IPS-NIHi11 (cell line): ENCODE measurements at regions not wholly inside any gene's neighbourhood (a gene's known extent, or its start where the extent isn't known, plus 50 kb on each side); places are given as distances from the start of the nearest gene placed in this dataset.

Source experiments
- DNase-seq: peaks from one replicate; pipeline ENCODE4 v3.0.0; 2012; ENCODE audit warnings: mixed read lengths, low spot score

GRCh38 chr6:104207635-104208034 lies 652.1 kb downstream of the HACE1 start:
- no peak for DNase-seq

- no peak for DNase-seq
Measured at GRCh38 chr6:104201557-104201956, 658.2 kb downstream of the HACE1 start.

GRCh38 chr6:104187616-104188015 lies 672.1 kb downstream of the HACE1 start:
- no peak for DNase-seq

GRCh38 chr6:104186831-104187230 lies 672.9 kb downstream of the HACE1 start:
- DNase-seq, result no peak

- no peak for DNase-seq
Measured at GRCh38 chr6:104183816-104184435, 675.8 kb downstream of the HACE1 start.

- DNase-seq, result no peak
Measured at GRCh38 chr6:104182811-104183210, 676.9 kb downstream of the HACE1 start.

- DNase-seq, result no peak
Measured at GRCh38 chr6:104173668-104174067, 686.1 kb downstream of the HACE1 start.

GRCh38 chr6:104170401-104170800 lies 689.3 kb downstream of the HACE1 start:
- DNase-seq, result no peak

GRCh38 chr6:104166055-104166668 lies 693.6 kb downstream of the HACE1 start:
- no peak for DNase-seq

- DNase-seq, result no peak
Measured at GRCh38 chr6:104162036-104162669, 697.6 kb downstream of the HACE1 start.

GRCh38 chr6:104159045-104159618 lies 700.6 kb downstream of the HACE1 start:
- no peak for DNase-seq

- no peak for DNase-seq
Measured at GRCh38 chr6:104143757-104144156, 716.0 kb downstream of the HACE1 start.

GRCh38 chr6:104134876-104135275 lies 724.8 kb downstream of the HACE1 start:
- no peak for DNase-seq

- no peak for DNase-seq
Measured at GRCh38 chr6:104130343-104130742, 729.4 kb downstream of the HACE1 start.

GRCh38 chr6:104126315-104127005 lies 733.3 kb downstream of the HACE1 start:
- DNase-seq, result peak; percentile 10

GRCh38 chr6:104123227-104123626 lies 736.5 kb downstream of the HACE1 start:
- no peak for DNase-seq

GRCh38 chr6:104118274-104118673 lies 741.4 kb downstream of the HACE1 start:
- no peak for DNase-seq

GRCh38 chr6:104109806-104110205 lies 749.9 kb downstream of the HACE1 start:
- DNase-seq, result no peak

- no peak for DNase-seq
Measured at GRCh38 chr6:104108634-104109033, 751.1 kb downstream of the HACE1 start.

GRCh38 chr6:104095661-104096416 lies 763.9 kb downstream of the HACE1 start:
- DNase-seq, result no peak

GRCh38 chr6:104087765-104088164 lies 772.0 kb downstream of the HACE1 start:
- DNase-seq, result no peak

GRCh38 chr6:104068281-104068680 lies 791.4 kb downstream of the HACE1 start:
- no peak for DNase-seq
